NAMALWA (cell line): ENCODE measurements at regions not wholly inside any gene's neighbourhood (a gene's known extent, or its start where the extent isn't known, plus 50 kb on each side); places are given as distances from the start of the nearest gene placed in this dataset.

ENCODE experiments used
- DNase-seq: peaks from one replicate; pipeline ENCODE4 v3.0.0-alpha.2; 2015; ENCODE audit warnings: low spot score

- no peak for DNase-seq
Observed at GRCh38 chr18:44423814-44424644, 256.7 kb upstream of the SETBP1 start.

- DNase-seq = no peak
Observed at GRCh38 chr18:44424645-44425035, 256.0 kb upstream of the SETBP1 start.

DNA sequence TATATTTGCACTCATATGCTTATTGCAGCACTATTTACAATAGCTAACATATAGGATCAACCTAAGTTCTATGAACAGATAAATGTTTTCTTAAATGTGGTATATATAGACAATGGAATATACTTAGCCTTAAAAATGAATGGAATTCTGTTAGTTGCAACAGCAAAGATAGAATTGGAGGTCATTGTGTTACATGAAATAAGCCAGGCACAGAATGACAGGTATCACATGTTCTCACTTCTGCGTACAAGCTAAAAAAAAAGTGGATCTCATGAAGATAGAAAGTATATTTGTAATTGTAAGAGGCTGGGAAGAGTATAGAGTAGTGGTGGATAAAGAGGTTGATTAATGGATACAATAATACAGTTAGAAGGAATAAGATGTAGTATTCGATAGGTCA lies 255.5 kb upstream of the SETBP1 start:
- no peak for DNase-seq

- no peak for DNase-seq
Observed at GRCh38 chr18:44437603-44438002, 243.1 kb upstream of the SETBP1 start.

GRCh38 chr18:44450226-44450625 lies 230.5 kb upstream of the SETBP1 start:
- DNase-seq = no peak

DNA sequence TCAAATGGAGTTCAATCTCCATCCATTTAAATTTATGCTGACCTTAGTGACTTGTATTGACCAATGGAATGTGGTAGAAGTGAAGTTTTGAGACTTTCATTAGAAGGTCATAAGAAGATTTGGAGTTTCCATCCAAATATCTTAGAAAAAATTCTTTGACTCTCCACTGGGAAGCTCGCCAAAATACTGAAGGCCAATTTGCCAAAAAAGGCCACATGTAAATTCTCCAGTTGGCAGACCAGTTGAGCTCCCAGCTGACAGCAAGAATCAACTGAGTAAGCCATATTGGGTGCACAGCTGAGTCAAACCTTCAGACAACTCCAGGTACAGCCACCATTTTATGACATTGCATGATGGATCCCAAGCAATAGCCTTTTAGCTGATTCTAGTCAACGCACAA lies 228.3 kb upstream of the SETBP1 start:
- no peak for DNase-seq

DNA sequence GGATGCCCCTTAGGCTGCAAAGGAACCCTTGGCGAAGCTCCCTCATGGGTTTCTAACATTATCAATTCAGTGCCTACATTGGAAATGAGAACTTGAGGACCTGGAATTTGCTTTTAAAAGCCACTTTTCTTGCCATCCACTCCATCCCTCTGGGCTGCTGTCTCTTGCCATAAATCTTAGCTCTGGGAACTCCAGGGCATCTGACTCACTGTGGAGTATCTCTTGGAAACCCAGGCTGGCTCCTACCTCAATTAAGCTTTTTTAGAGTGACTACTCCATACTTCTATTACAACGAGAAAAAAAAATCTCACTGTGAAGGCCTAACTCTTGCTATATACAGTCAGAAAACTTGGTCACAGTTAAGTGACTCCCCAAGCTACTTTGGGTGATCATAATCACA lies 227.2 kb upstream of the SETBP1 start:
- no peak for DNase-seq

DNA sequence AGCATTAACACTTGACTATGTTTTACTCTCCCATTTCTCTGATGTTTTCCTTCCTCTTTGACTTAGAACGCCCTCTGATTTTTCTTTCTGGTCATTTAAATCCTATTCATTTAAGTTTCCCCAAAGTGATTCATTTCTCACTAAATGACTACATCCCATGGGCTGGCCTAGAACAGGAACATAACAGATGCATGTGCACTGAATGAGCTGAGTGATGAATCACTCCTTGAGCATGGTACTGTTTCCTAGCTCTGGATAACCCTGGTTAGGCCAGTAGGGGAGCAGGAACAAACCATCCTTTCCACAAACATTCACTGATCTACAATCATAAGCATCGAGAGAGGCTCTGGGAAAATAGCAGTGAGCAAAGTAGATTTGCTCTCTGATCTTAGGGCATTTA lies 221.9 kb upstream of the SETBP1 start:
- no peak for DNase-seq

GRCh38 chr18:44464398-44465180 lies 216.1 kb upstream of the SETBP1 start:
- DNase-seq = no peak

DNA sequence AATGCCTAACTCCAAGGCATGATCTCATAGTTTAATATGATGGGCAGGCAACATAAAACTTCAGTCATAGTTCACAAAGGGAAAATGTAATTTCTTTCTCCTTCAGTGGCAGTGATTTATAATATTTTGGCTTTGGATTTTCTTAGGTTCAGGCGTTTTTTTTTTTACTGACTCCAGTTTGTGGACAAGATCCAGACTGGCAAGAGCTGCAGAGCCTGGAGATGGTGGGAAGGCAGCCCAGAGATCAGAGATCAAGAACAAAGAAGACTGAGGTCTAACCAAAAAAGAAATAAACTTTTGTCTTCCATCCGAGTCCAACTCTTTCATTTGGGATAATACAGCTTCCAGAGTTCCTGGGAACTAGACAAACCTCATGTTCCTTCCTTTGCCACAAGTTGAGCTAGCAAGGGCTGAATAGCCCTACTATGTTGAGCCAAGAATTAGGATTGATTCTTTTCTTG lies 215.3 kb upstream of the SETBP1 start:
- no peak for DNase-seq

- DNase-seq = no peak
Observed at GRCh38 chr18:44466997-44467396, 213.7 kb upstream of the SETBP1 start.

DNA sequence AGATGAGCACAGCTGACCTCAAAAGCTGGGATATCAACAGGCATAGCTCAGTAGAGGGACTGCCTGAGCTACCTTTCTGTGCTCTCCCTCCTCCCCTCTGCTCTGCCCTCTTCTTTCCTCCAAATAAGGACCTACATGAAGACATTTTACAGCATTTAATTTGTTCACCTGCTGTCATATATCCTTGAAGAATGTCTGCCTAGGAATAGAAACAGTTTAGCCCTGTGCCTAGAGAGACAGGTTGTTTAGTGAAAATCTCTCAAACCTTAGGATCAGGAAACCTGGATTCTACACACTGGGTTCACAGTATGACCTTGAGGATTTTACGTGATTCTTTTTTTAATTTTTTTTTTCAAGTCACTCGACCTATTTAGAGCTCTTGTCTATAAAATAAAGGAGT lies 213.0 kb upstream of the SETBP1 start:
- DNase-seq = no peak

DNA sequence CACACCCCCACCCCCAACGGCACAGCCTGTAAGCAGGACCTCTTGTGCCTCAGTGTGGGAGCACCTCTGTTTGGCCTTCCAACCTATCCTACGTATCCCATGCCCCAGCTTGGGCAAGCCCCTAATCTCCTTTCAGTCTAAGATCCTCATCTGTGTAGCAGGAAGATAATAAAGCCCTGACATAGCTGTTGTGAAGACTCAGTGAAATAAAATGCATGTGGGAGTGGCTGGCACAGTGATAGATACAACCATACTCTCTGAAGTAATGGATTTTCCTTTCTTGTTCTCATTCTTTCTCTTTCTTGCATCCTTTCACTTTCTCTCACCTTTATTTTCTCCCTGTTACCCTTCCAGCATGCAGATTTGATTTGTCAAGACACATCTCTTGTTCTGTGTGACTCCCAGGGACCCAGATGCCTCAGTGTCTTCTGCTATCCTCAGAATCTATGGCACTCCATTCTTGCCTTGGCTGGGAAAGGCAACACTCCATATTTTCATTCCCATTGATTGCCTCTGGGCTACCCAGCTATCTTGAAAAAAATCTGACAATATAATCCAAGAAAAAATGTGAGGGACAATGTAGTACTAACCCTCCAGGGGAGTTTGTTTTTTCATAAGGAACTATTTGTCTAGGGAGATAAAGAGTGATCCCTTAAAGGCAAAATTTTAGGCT lies 207.2 kb upstream of the SETBP1 start:
- DNase-seq = no peak

DNA sequence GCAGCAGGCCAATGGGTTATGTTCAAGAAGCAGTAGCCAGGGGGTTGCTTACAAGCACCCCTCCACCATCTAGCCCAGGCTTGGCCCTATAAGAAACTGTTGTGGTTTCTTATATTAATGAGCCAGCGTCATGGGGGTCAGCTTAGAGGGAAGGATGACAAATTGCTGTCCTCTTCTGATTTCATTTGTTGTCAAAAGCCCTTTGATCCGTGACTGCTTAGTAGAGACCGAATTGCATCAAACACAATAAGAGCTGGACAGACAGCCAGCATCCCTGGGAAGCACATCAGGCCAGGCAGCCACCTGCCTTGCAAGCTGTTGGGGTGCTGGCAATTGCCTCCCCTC lies 206.6 kb upstream of the SETBP1 start:
- DNase-seq = no peak

DNA sequence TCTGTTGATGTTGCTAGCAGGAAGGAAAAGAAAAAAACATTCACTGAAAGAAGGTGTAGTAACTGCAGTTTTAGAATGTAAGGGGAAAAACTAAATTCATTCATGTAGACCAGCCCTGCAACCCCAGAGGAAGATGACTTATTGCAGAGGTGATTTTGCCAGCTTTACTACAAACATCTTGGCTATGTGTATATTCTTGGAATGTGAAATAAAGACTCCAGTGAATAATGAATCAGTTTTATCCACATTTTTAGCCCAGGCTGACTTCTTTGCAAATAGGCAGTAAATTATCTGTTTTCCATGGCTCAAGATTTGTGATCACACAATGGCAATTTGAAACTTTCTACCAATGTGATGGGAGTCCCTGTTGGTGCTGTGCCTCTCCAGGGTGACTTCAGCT lies 206.1 kb upstream of the SETBP1 start:
- no peak for DNase-seq

- no peak for DNase-seq
Observed at GRCh38 chr18:44482761-44483160, 197.9 kb upstream of the SETBP1 start.

DNA sequence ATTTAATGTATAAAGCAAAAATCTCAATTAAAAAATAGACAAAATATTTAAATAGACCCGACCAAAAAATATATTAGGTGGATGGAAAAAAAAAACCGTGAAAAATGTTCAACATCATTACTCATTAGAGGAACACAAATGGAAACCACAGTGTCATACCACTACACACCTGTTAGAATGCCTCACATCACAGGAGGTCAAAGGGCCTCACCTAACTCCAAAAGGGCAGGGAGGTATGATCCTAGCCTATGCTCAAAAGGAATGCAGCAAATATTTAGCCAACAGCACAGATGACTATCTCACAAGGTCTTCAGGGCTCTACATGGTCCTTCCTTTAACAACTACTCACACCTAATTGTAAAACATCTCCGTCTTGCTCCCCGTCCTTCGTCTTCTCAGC lies 185.5 kb upstream of the SETBP1 start:
- no peak for DNase-seq

DNA sequence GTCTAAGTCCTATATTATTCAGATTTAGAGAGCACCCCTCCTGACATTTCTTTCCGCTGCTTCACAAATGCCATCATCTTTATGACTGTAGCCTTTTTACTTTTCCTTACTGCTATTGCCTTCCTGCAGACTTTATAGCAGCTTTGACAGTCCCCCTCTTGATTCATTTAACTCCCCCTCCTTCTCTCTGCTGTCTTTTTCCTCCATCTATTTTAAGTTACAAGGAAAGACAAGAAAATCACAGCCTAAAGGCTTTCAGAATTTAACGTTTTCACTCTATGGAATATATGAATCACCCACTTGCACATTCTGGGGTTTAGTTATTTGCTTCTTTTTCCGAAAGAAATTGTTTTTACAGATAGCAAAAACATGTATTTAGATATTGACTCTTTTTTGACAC lies 183.4 kb upstream of the SETBP1 start:
- no peak for DNase-seq

GRCh38 chr18:44497757-44498490 lies 182.8 kb upstream of the SETBP1 start:
- no peak for DNase-seq

- DNase-seq = no peak
Observed at GRCh38 chr18:44500808-44501610, 179.7 kb upstream of the SETBP1 start.

GRCh38 chr18:44502221-44502620 lies 178.5 kb upstream of the SETBP1 start:
- no peak for DNase-seq
